SK-N-SH (cell line): ENCODE measurements at regions not wholly inside any gene's neighbourhood (a gene's known extent, or its start where the extent isn't known, plus 50 kb on each side); places are given as distances from the start of the nearest gene placed in this dataset.

Experiments
- CTCF ChIA-PET: fragments of 300-600, 350-600 bp; formaldehyde crosslinking; extraction: SDS; loops from one replicate; lab custom pipeline; 2021; lab: Yijun Ruan, JAX
- POLR2A ChIA-PET: fragments of 350-600 bp; sonication (Branson Sonifier 250); formaldehyde crosslinking; extraction: SDS; loops from one replicate; lab custom pipeline; 2020; ENCODE audit warnings: antibody characterized with exemption, inconsistent platforms; lab: Yijun Ruan, JAX
- DNase-seq: peaks from one replicate; pipeline ENCODE4 v3.0.0; 2012
- H2AFZ ChIP-seq: fragments of 200-600 bp; sonication (generic); 2 replicates; pipeline ENCODE4 v1.8.1; 2016; ENCODE audit warnings: antibody characterized with exemption, mild to moderate bottlenecking, low read depth
- H3F3A ChIP-seq: fragments of 200-600 bp; sonication (generic); replicated peaks from 2 replicates; pipeline ENCODE3; 2016; ENCODE audit warnings: antibody characterized with exemption, mild to moderate bottlenecking; ENCODE audit not compliant: insufficient read depth
- H3K27ac ChIP-seq, 2 experiments: fragments of 200-500 bp in 1 of 2; fragments of 200-600 bp in 1 of 2; sonication (Bioruptor generic) in 1 of 2; sonication (generic), shearing (Covaris generic) in 1 of 2; 2 replicates each; pipeline versions ENCODE4 v1.5.1 to v1.6.1; 2014 to 2016; ENCODE audit warnings: low read depth in 2 of 2, inconsistent platforms in 1 of 2, low read length in 1 of 2, mild to moderate bottlenecking in 1 of 2, mixed read lengths in 1 of 2
- H3K27me3 ChIP-seq: fragments of 200-600 bp; sonication (generic), shearing (Covaris generic); 2 replicates; pipeline ENCODE4 v1.6.1; 2016; ENCODE audit warnings: mixed run types; ENCODE audit not compliant: insufficient read depth
- H3K36me3 ChIP-seq, 2 experiments: fragments of 200-500 bp in 1 of 2; fragments of 200-600 bp in 1 of 2; sonication (Bioruptor generic) in 1 of 2; sonication (generic) in 1 of 2; replicated peaks in 1 of 2; 2 replicates each; pipeline versions ENCODE3 to v1.5.1; 2014 to 2016; ENCODE audit warnings: low read length in 1 of 2, mild to moderate bottlenecking in 1 of 2; ENCODE audit not compliant: insufficient read depth in 2 of 2, control insufficient read depth in 1 of 2
- H3K4me1 ChIP-seq, 2 experiments: fragments of 200-500 bp in 1 of 2; fragments of 200-600 bp in 1 of 2; sonication (Bioruptor generic) in 1 of 2; sonication (generic), shearing (Covaris generic) in 1 of 2; 2 replicates each; pipeline versions ENCODE4 v1.5.1 to v1.6.1; 2014 to 2016; ENCODE audit warnings: low read depth in 1 of 2, low read length in 1 of 2, mixed run types in 1 of 2; ENCODE audit not compliant: insufficient read depth in 2 of 2, control insufficient read depth in 1 of 2
- H3K4me2 ChIP-seq: fragments of 200-600 bp; sonication (generic), shearing (Covaris generic); 2 replicates; pipeline ENCODE4 v1.6.1; 2017; ENCODE audit warnings: mixed run types
- H3K4me3 ChIP-seq, 2 experiments: fragments of 200-500 bp in 1 of 2; fragments of 200-600 bp in 1 of 2; sonication (Bioruptor generic) in 1 of 2; sonication (generic), shearing (Covaris generic) in 1 of 2; 2 replicates each; pipeline versions ENCODE4 v1.5.1 to v1.8.1; 2014 to 2016; ENCODE audit warnings: low read depth in 2 of 2, inconsistent platforms in 1 of 2, low read length in 1 of 2, mild to moderate bottlenecking in 1 of 2, mixed read lengths in 1 of 2, moderate library complexity in 1 of 2
- H3K79me2 ChIP-seq: fragments of 200-600 bp; sonication (generic); 2 replicates; pipeline ENCODE4 v1.8.1; 2017; ENCODE audit warnings: mild to moderate bottlenecking; ENCODE audit not compliant: insufficient read depth
- H3K9ac ChIP-seq: fragments of 200-600 bp; sonication (generic); 2 replicates; pipeline ENCODE4 v1.6.1; 2017; ENCODE audit warnings: mixed run types
- H3K9me2 ChIP-seq: fragments of 200-600 bp; sonication (generic); 2 replicates; pipeline ENCODE4 v1.6.1; 2017; ENCODE audit warnings: mixed run types
- H3K9me3 ChIP-seq: fragments of 200-600 bp; sonication (generic); 2 replicates; pipeline ENCODE4 v1.6.1; 2017; ENCODE audit warnings: mixed run types, mild to moderate bottlenecking, moderate library complexity
- H4K20me1 ChIP-seq: fragments of 200-600 bp; sonication (generic); 2 replicates; pipeline ENCODE4 v1.6.1; 2017; ENCODE audit warnings: mild to moderate bottlenecking, mixed run types; ENCODE audit not compliant: insufficient read depth
- CTCF ChIP-seq: fragments of 200-600 bp; sonication (generic); IDR thresholded peaks from 2 replicates; pipeline ENCODE4 v1.6.1; 2017; ENCODE audit warnings: antibody characterized with exemption, mild to moderate bottlenecking, moderate library complexity
- ELF1 ChIP-seq: IDR thresholded peaks from 2 replicates; pipeline ENCODE4 v1.4.0; 2012
- FOSL2 ChIP-seq: IDR thresholded peaks from 2 replicates; pipeline ENCODE4 v1.4.0; 2012; ENCODE audit warnings: low read depth, mild to moderate bottlenecking, moderate library complexity, borderline replicate concordance
- MAX ChIP-seq: IDR thresholded peaks from 2 replicates; pipeline ENCODE4 v1.4.0; 2012; ENCODE audit warnings: low read depth
- PBX3 ChIP-seq: IDR thresholded peaks from 2 replicates; pipeline ENCODE4; 2012
- REST ChIP-seq: IDR thresholded peaks from 2 replicates; pipeline ENCODE4 v1.6.1; 2012; ENCODE audit warnings: mild to moderate bottlenecking, low read depth, low read length, moderate library complexity
- WGBS: methylation state at CpG from one replicate; pipeline ENCODE4 v1.1.6; 2017; ENCODE audit warnings: low lambda C conversion rate; 5-methylcytosine and 5-hydroxymethylcytosine counted together

GRCh38 chr15:70427167-70428120 is 329.7 kb upstream of the TLE3 start:
- H3K27me3 ChIP-seq = peaks cover 6% of the 10 kb centered on the region; the same call in 1 of the 2 replicates
- no peaks in the 10 kb centered on the region for H3K9me3 ChIP-seq
- H3K27ac ChIP-seq = no peak overlapping the region; a peak in 1 of 4 replicates
- H3K4me3 ChIP-seq = no peak overlapping the region
- WGBS = 73% methylated on average over 11 of the region's 11 CpGs
- no peaks in the 10 kb centered on the region for H3K79me2 ChIP-seq
- H3K36me3 ChIP-seq = no peaks in the 10 kb centered on the region
- DNase-seq = no peak
- CTCF ChIA-PET = interaction anchor here (1.4 kb wide), 1 partner anchor 896 kb away, joined by 3 read pairs; no protein-coding TSS in a partner anchor
- no peak for TF ChIP-seq MAX
- TF ChIP-seq FOSL2 = no peak
- peak; percentile 13; the same call in 1 of the 2 replicates for TF ChIP-seq CTCF
- TF ChIP-seq, all 33 proteins: peak for 1
- POLR2A ChIA-PET = no interaction called here
- Histone ChIP-seq H3K9ac (no peak overlapping the region), H2AFZ (no peak overlapping the region), H3K9me2 (no peaks in the 10 kb centered on the region), H3K4me1 (peaks cover 0 to 15% of the 10 kb centered on the region in 2 experiments; a peak in 1 of 4 replicates), H4K20me1 (no peaks in the 10 kb centered on the region), H3K4me2 (no peak overlapping the region), H3F3A (no peaks in the 10 kb centered on the region)

GRCh38 chr15:70426096-70426821 is 328.5 kb upstream of the TLE3 start:
- no peak overlapping the region for H3K4me2 ChIP-seq
- H3F3A ChIP-seq = no peaks in the 10 kb centered on the region
- peaks cover 0 to 7% of the 10 kb centered on the region in 2 experiments; a peak in 1 of 4 replicates for H3K4me1 ChIP-seq
- WGBS = 83% methylated on average over 15 of the region's 17 CpGs
- H3K9me3 ChIP-seq = no peaks in the 10 kb centered on the region
- TF ChIP-seq ELF1 (no peak), FOSL2 (peak; percentile 14; the same call in 1 of the 2 replicates), PBX3 (no peak), REST (0 out of 2 replicates have a peak, but pooled peaks have one; percentile 42), MAX (no peak)
- H2AFZ ChIP-seq = no peak overlapping the region
- 0 out of 2 replicates have a peak, but pooled peaks cover under 1% of the 10 kb centered on the region for H3K27me3 ChIP-seq
- no peak for DNase-seq
- no peak overlapping the region for H3K9ac ChIP-seq
- no peaks in the 10 kb centered on the region for H3K79me2 ChIP-seq
- H3K4me3 ChIP-seq = no peak overlapping the region
- H3K36me3 ChIP-seq = no peaks in the 10 kb centered on the region
- POLR2A ChIA-PET = interaction anchor here (0.9 kb wide), 1 partner anchor 40 kb away, joined by 3 read pairs; no protein-coding TSS in a partner anchor
- no peaks in the 10 kb centered on the region for H4K20me1 ChIP-seq
- no peaks in the 10 kb centered on the region for H3K9me2 ChIP-seq
- CTCF ChIA-PET = interaction anchor here (0.9 to 1.9 kb wide), 4 partner anchors 20 to 895 kb away, joined by 3 to 8 read pairs (median 4); no protein-coding TSS in a partner anchor
- no peak overlapping the region for H3K27ac ChIP-seq
